ENCODE measurements at regions not wholly inside any gene's neighbourhood (a gene's known extent, or its start where the extent isn't known, plus 50 kb on each side); places are given as distances from the start of the nearest gene placed in this dataset.

DNA sequence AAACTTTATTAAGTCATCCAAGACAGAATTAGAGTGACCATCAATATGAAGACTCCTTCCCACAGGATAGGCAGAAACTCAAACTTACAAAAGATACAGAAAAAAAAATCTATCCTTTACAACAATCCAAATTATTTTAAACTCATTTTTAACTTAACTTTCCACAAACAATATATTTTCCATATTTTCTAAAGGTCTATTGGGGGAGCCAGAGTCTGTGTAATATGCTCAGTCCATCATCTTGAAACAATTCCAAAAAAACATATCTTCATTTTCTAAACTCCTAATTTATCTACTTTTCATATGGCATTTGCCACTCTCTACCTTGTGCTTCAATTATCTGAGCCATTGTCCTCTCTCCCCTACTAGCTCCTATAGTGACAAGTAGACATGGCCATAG, 378.1 kb downstream of the PDGFC start:
- DNase-seq, result no peak

GRCh38 chr4:156591679-156592078, 379.9 kb downstream of the PDGFC start:
- no peak for DNase-seq

GRCh38 chr4:156584100-156584499, 387.5 kb downstream of the PDGFC start:
- DNase-seq, result no peak

DNA sequence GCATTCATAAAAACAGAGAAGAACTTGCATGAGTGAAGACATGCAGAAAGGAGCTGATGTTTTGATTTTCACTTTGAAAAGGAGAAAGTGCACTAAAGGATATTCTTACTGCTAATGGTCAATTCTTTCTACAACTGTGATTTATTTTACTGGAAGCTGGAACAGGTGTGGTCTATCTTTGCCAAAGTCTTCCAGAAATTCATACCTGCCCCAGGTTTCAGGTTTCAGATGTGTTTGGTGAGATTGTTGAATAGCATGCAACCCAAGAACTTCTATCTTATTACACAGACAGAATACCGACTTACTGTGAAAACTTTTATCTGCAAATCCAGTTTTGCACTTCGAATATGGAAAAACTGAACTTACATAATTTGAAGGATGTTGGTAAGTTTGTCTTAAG, 388.3 kb downstream of the PDGFC start:
- no peak for DNase-seq

- DNase-seq, result no peak
Measured at GRCh38 chr4:156581282-156582063, 390.1 kb downstream of the PDGFC start.

- DNase-seq, result no peak
Measured at GRCh38 chr4:156578713-156579112, 392.9 kb downstream of the PDGFC start.

GRCh38 chr4:156578005-156578404, 393.6 kb downstream of the PDGFC start:
- DNase-seq, result no peak

DNA sequence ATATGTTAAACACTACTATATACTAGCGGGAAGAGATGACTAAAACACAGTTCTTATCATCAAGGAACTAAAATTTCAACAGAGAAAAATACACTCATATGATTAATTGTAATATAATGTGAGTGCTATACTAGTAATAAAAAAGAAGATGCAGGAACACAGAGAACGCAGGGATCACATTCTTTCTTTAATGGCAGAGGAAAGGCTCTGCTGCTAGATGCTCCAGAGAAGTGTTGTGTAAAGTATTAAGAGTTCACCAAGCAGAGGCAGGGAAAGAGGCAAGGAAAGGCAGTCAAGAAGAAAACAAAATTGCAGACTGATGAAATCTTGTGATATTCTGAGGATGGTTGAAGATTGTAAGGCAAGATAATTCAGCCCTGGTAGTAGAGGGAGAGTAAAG, 394.7 kb downstream of the PDGFC start:
- DNase-seq, result no peak

GRCh38 chr4:156575430-156576073, 396.0 kb downstream of the PDGFC start:
- DNase-seq, result no peak

- no peak for DNase-seq
Measured at GRCh38 chr4:156571146-156571545, 400.5 kb downstream of the PDGFC start.

DNA sequence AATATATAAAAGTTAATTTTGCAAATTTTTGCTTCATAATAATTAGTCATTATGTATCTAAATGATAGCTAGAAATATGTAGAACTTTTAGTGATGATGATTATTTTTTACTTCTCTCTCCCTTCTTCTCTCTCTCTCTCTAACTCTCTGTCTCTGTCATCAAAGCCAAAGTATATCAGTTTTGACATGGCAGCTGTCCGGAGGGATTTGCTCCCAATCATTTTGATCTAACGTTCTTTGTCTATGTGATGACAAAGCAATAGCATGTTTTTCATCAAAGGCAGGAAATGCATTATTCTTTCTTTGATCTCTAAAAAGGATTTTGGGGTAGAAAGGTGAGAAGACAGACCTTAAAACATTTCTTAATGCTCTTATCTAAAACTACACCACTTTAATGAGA, 402.1 kb downstream of the PDGFC start:
- DNase-seq, result no peak

DNA sequence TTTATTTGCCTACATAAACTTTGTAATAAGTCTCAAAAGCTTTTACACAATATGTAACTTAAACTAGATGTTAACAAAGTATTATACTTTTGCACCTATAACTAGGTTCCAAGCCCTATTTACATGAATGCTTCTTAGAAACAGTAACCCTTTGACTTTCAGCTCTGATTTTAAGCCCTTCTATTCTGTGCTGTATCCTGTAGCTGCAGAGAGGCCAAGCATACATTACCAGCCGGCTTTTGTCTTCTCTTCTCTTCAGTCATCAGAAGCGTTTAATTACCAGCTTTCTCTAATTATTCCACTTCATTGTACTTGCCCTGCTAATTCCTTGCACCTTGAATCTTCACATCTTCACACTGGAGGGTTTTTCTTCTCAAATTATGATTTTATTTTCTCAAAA, 403.1 kb downstream of the PDGFC start:
- DNase-seq, result no peak

GRCh38 chr4:156568041-156568440, 403.6 kb downstream of the PDGFC start:
- DNase-seq, result no peak

GRCh38 chr4:156560701-156561100, 410.9 kb downstream of the PDGFC start:
- no peak for DNase-seq

GRCh38 chr4:156559346-156559745, 412.3 kb downstream of the PDGFC start:
- DNase-seq, result no peak

DNA sequence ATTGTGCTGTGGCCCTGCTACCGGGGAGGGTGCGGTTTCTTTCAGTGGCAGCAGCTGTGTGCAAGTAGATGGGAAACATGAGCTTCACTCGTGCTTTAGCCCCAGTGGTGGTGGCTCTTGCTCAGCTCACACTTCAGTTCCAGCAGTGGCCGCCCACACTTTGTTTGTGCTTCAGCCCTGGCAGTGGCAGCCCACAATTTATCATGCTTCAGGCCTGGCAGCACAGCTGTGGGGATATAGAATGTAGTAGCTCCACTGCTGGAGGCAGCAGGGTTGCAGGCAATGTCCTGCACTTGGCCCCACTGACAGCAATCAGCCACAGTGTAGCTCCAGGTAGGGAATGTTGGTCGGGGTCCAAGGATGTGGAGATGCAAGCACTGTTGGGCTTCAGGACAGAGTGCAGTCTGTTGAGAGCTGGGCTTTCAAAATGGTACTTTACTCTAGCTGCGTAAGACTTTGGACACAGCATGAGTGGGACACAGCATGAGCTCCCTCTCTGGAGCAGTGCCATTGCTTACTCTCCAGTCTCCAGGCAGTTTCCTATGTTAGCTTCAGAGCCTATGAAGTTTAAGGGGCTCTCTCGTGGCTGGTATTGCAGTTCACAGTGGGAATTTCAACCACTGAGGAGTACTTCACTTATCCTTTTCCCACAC, 413.1 kb downstream of the PDGFC start:
- no peak for DNase-seq

- no peak for DNase-seq
Measured at GRCh38 chr4:156557920-156558319, 413.7 kb downstream of the PDGFC start.

GRCh38 chr4:156556336-156556735, 415.3 kb downstream of the PDGFC start:
- no peak for DNase-seq

DNA sequence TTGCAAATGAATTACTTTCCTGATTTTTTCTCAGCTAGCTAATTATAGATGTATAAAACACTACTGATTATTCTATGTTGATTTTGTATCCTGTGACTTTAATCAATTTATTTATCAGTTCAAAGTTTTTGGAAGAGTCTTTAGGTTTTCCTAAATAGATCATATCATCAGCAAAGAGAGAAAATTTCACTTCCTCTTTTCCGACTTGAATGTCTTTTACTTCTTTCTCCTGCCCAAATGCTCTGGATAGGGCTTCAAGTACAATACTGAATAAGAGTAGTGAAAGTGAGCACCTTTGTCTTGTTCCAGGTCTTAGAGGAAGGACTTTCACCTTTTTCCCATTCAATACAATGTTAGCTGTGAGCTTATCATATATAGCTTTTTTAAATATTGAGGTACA, 417.9 kb downstream of the PDGFC start:
- no peak for DNase-seq

GRCh38 chr4:156547891-156548290, 423.7 kb downstream of the PDGFC start:
- no peak for DNase-seq

DNA sequence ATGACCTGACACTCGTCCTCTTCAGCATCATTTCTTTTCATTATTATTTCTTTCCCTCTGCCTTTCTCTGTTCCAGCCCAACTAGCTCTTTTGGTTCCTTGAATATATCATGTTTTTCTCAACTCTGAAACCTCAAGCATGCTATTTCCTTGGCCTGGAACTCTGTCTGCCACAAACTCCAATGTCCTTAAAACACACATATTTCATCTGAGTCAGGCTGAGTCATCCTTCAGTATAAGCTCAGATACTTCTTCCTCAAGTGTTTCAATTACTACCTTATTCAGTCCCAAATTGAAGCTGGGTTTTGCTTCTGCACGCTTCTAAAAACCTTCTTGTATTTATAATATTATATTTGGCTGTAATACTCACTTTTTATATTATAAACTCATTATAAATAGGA, 424.2 kb downstream of the PDGFC start:
- DNase-seq, result no peak

- no peak for DNase-seq
Measured at GRCh38 chr4:156545003-156545785, 426.4 kb downstream of the PDGFC start.

DNA sequence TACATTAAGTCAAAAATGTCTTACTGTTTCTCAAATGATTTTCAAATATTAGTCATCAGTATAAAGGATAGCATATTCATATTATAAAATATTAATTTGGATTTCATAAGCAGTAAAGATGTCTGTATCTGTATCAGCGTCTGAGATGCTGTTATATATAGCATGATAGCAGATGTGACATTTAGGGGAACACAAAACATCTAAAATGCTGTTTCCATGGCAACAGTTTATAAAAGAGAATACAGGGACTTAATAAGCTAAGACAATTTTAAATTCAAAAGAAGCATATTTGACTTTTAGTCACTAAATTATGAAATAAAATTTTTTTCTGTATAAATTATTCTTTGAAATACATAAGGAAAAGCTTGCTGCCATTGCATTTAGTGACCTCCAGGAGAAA, 432.2 kb downstream of the PDGFC start:
- no peak for DNase-seq

Measured in midbrain (tissue), 1 donor.